ENCODE measurements at regions not wholly inside any gene's neighbourhood (a gene's known extent, or its start where the extent isn't known, plus 50 kb on each side); places are given as distances from the start of the nearest gene placed in this dataset.

- Mint-ChIP-seq H3K27me3 (ENCODE audit: low read depth in 2 of 2) (no peaks in the 10 kb centered on the region), H3K4me1 (no peaks in the 10 kb centered on the region), H3K36me3 (no peaks in the 10 kb centered on the region), H3K4me3 (no peak overlapping the region), H3K9me3 (peaks cover 0 to 3% of the 10 kb centered on the region in 2 donors), H3K27ac (no peak overlapping the region)
- no CpG with 5 or more reads among the region's 3 CpGs for WGBS (ENCODE audit: insufficient coverage)
- Histone ChIP-seq H3K4me1 (ENCODE audit: control insufficient read depth, insufficient read depth, low read length) (no peaks in the 10 kb centered on the region), H3K9me3 (ENCODE audit: control insufficient read depth, insufficient read depth, low read length) (peaks cover 4% of the 10 kb centered on the region), H3K27ac (ENCODE audit: low read length) (no peak overlapping the region), H3K36me3 (ENCODE audit: control insufficient read depth, insufficient read depth, low read length) (no peaks in the 10 kb centered on the region), H3K27me3 (ENCODE audit: control insufficient read depth, insufficient read depth, low read length) (no peaks in the 10 kb centered on the region), H3K4me3 (ENCODE audit: low read length) (no peak overlapping the region)
- TF ChIP-seq, protein P1, sequence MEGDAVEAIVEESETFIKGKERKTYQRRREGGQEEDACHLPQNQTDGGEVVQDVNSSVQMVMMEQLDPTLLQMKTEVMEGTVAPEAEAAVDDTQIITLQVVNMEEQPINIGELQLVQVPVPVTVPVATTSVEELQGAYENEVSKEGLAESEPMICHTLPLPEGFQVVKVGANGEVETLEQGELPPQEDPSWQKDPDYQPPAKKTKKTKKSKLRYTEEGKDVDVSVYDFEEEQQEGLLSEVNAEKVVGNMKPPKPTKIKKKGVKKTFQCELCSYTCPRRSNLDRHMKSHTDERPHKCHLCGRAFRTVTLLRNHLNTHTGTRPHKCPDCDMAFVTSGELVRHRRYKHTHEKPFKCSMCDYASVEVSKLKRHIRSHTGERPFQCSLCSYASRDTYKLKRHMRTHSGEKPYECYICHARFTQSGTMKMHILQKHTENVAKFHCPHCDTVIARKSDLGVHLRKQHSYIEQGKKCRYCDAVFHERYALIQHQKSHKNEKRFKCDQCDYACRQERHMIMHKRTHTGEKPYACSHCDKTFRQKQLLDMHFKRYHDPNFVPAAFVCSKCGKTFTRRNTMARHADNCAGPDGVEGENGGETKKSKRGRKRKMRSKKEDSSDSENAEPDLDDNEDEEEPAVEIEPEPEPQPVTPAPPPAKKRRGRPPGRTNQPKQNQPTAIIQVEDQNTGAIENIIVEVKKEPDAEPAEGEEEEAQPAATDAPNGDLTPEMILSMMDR (IDR thresholded peaks at IDR 0.05) = no peak
- DNase-seq (no peak), ATAC-seq (no peak)
- intact Hi-C loops (cut with micrococcal nuclease) = no loop called here
Observed at GRCh38 chr21:24025101-24025500, 1582.2 kb downstream of the MRPL39 start.

- Mint-ChIP-seq H3K36me3 (no peaks in the 10 kb centered on the region), H3K4me1 (no peaks in the 10 kb centered on the region), H3K4me3 (no peak overlapping the region), H3K27ac (no peak overlapping the region), H3K9me3 (peaks cover 0 to 3% of the 10 kb centered on the region in 2 donors), H3K27me3 (ENCODE audit: low read depth in 2 of 2) (no peaks in the 10 kb centered on the region)
- 91% methylated on average over 1 of the region's 1 CpG for WGBS (ENCODE audit: insufficient coverage)
- intact Hi-C loops (cut with micrococcal nuclease) = no loop called here
- peaks cover 5% of the 10 kb centered on the region for H3K9me3 ChIP-seq (ENCODE audit: control insufficient read depth, insufficient read depth, low read length)
- no peaks in the 10 kb centered on the region for H3K27me3 ChIP-seq (ENCODE audit: control insufficient read depth, insufficient read depth, low read length)
- TF ChIP-seq, protein P1 (IDR thresholded peaks at IDR 0.05) = no peak
- no peak overlapping the region for H3K4me3 ChIP-seq (ENCODE audit: low read length)
- H3K36me3 ChIP-seq (ENCODE audit: control insufficient read depth, insufficient read depth, low read length) = no peaks in the 10 kb centered on the region
- no peak for ATAC-seq
- H3K27ac ChIP-seq (ENCODE audit: low read length) = no peak overlapping the region
- DNase-seq = no peak
- no peaks in the 10 kb centered on the region for H3K4me1 ChIP-seq (ENCODE audit: control insufficient read depth, insufficient read depth, low read length)
Observed at GRCh38 chr21:24023936-24024335, 1583.3 kb downstream of the MRPL39 start.

DNA sequence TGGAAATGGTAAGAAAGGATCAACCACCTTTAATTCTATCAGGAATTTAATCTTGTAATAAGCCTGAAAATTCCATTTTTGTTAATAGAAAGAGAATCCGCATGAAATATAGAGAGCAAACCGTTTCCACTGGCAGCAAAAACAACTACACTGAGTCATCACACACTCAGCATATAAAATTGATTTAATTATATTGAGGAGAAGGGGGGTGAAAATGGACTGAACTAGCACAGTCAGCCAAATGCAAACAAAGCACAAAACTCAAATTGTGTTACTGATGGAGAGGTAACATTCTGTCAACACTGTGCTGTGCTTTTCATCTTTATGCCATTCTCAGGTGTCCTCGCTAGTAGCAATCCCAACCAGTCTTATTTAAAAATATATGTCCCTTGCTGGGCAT lies 1583.9 kb downstream of the MRPL39 start:
- Histone ChIP-seq H3K27ac (ENCODE audit: low read length) (no peak overlapping the region), H3K36me3 (ENCODE audit: control insufficient read depth, insufficient read depth, low read length) (no peaks in the 10 kb centered on the region), H3K4me1 (ENCODE audit: control insufficient read depth, insufficient read depth, low read length) (no peaks in the 10 kb centered on the region), H3K4me3 (ENCODE audit: low read length) (no peak overlapping the region), H3K9me3 (ENCODE audit: control insufficient read depth, insufficient read depth, low read length) (peaks cover 5% of the 10 kb centered on the region), H3K27me3 (ENCODE audit: control insufficient read depth, insufficient read depth, low read length) (no peaks in the 10 kb centered on the region)
- ATAC-seq (no peak), DNase-seq (no peak)
- no peak overlapping the region for H3K27ac Mint-ChIP-seq
- no peaks in the 10 kb centered on the region for H3K36me3 Mint-ChIP-seq
- TF ChIP-seq, protein P1 (IDR thresholded peaks at IDR 0.05) = no peak
- no peaks in the 10 kb centered on the region for H3K27me3 Mint-ChIP-seq (ENCODE audit: low read depth in 2 of 2)
- WGBS (ENCODE audit: insufficient coverage) = no CpG with 5 or more reads among the region's 3 CpGs
- H3K9me3 Mint-ChIP-seq = peaks cover 3 to 5% of the 10 kb centered on the region in 2 donors
- H3K4me3 Mint-ChIP-seq = no peak overlapping the region
- H3K4me1 Mint-ChIP-seq = no peaks in the 10 kb centered on the region
- intact Hi-C loops (cut with micrococcal nuclease) = no loop called here

DNA sequence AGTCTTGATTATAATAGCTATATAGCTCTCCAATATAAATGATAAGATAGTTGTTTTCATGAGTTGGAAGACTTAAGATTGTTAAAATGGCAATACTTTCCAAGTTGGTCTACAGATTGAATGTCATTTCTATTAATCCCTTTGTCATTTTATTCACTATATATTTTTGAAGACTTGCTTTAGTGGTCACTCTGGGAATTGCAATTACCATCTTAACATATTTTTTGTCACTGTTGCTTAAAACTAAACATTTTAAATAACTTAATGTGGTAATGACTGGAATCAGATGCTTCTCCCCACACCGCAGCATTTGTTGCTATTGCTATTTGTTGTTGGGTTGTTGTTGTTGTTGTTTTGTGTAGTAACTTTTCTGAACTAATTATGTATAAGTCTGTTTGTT lies 1592.9 kb downstream of the MRPL39 start:
- WGBS (ENCODE audit: insufficient coverage) = 100% methylated on average over 1 of the region's 1 CpG
- TF ChIP-seq, protein P1 (IDR thresholded peaks at IDR 0.05) = no peak
- H3K4me3 Mint-ChIP-seq = no peak overlapping the region
- no peaks in the 10 kb centered on the region for H3K9me3 ChIP-seq (ENCODE audit: control insufficient read depth, insufficient read depth, low read length)
- no peaks in the 10 kb centered on the region for H3K27me3 Mint-ChIP-seq (ENCODE audit: low read depth in 2 of 2)
- H3K36me3 Mint-ChIP-seq = no peaks in the 10 kb centered on the region
- no peaks in the 10 kb centered on the region for H3K36me3 ChIP-seq (ENCODE audit: control insufficient read depth, insufficient read depth, low read length)
- intact Hi-C loops (cut with micrococcal nuclease) = no loop called here
- H3K4me1 Mint-ChIP-seq = no peaks in the 10 kb centered on the region
- DNase-seq (no peak), ATAC-seq (no peak)
- no peak overlapping the region for H3K27ac Mint-ChIP-seq
- H3K4me1 ChIP-seq (ENCODE audit: control insufficient read depth, insufficient read depth, low read length) = no peaks in the 10 kb centered on the region
- H3K4me3 ChIP-seq (ENCODE audit: low read length) = no peak overlapping the region
- H3K9me3 Mint-ChIP-seq = peaks cover 3 to 4% of the 10 kb centered on the region in 2 donors
- no peak overlapping the region for H3K27ac ChIP-seq (ENCODE audit: low read length)
- H3K27me3 ChIP-seq (ENCODE audit: control insufficient read depth, insufficient read depth, low read length) = no peaks in the 10 kb centered on the region

All from natural killer cell (primary cell).